Brain microvascular endothelial cell (primary cell): ENCODE measurements at regions not wholly inside any gene's neighbourhood (a gene's known extent, or its start where the extent isn't known, plus 50 kb on each side); places are given as distances from the start of the nearest gene placed in this dataset.
A peak's percentile ranks its signal among the peaks of the same experiment; 100 is the strongest.

Source experiments
- DNase-seq: peaks from one replicate; pipeline ENCODE4 v3.0.0-alpha.2; 2020
- H3K27ac ChIP-seq: fragments of 250-450 bp; sonication (Bioruptor Pico); 2 replicates; pipeline ENCODE4 v1.5.1; 2020; ENCODE audit warnings: mild to moderate bottlenecking, moderate library complexity
- H3K27me3 ChIP-seq: fragments of 250-450 bp; sonication (Bioruptor Pico); replicated peaks from 2 replicates; pipeline ENCODE4 v1.5.1; 2020; ENCODE audit warnings: mild to moderate bottlenecking
- H3K36me3 ChIP-seq: fragments of 250-450 bp; sonication (Bioruptor Pico); replicated peaks from 2 replicates; pipeline ENCODE4 v1.5.1; 2020; ENCODE audit warnings: mild to moderate bottlenecking
- H3K4me3 ChIP-seq: 2 replicates; pipeline ENCODE4 v1.5.1; 2011; ENCODE audit warnings: low read depth, mild to moderate bottlenecking, control low read depth, low read length, moderate library complexity
- in situ Hi-C: cut with HindIII; loops from 2 replicates; pipeline ENCODE4 v1.10.0; 2017; ENCODE audit warnings: low sequenced_read_pairs, low pct_ligation_motif_present
- TF ChIP-seq, protein P1 (sequence below): IDR thresholded peaks from 2 replicates; pipeline ENCODE4 v1.5.1; 2011; ENCODE audit warnings: low read depth, mild to moderate bottlenecking, moderate library complexity, low read length, control low read depth, inconsistent platforms; ENCODE audit errors: missing control alignments

DNA sequence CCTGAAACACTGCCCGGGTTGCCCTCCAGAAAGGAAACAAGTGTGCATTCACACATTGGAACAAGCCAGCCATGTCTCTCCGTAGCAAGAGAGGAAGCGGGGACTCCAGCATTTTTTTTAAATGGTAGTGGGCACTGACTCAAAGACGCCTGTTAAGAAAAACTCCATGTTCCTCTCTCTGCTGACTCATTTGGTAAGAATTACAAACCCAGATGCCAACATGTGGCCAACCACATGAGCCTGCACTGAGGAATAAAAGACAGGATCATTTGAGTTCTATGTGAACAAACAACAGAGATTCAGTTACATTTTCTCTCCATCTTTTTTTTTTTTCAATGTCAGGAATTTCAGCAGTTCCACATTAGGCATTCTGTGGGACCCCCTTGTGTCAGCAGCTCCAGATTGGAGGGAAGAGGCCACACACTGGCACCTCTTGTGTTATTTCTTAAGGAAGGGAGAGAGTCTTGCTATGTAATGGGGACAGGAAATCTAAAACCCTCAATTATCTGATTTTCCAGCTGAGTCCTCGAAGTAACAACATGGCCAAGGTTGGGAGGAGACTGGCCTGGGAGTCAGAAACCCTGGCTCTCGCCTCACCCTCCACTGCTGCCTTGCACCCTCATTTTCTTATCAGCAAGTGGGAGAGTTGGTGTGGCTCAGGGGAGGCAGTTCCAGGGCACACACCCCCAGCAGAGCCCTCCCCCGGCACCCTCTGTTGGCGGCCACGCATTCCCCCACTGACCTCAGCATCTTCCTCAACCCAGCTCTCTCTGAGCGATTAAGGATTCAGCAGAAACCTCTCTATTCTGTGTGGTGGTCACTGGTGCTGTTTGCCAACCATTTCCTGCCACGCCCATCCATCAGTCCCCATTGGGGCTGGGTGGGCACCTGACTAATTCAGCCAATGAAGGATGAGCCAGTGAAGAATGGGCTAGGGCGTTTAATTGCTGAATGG, 173.0 kb downstream of the FOXL1 start:
- peak; percentile 43 for DNase-seq
- in situ Hi-C loops: loop anchor here (25.0 kb wide), 1 partner anchor 164 kb away; the partner anchor contains the start of gene FOXL1
- TF ChIP-seq, protein P1, sequence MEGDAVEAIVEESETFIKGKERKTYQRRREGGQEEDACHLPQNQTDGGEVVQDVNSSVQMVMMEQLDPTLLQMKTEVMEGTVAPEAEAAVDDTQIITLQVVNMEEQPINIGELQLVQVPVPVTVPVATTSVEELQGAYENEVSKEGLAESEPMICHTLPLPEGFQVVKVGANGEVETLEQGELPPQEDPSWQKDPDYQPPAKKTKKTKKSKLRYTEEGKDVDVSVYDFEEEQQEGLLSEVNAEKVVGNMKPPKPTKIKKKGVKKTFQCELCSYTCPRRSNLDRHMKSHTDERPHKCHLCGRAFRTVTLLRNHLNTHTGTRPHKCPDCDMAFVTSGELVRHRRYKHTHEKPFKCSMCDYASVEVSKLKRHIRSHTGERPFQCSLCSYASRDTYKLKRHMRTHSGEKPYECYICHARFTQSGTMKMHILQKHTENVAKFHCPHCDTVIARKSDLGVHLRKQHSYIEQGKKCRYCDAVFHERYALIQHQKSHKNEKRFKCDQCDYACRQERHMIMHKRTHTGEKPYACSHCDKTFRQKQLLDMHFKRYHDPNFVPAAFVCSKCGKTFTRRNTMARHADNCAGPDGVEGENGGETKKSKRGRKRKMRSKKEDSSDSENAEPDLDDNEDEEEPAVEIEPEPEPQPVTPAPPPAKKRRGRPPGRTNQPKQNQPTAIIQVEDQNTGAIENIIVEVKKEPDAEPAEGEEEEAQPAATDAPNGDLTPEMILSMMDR: peak; percentile 18
- Histone ChIP-seq H3K4me3 (no peak overlapping the region), H3K36me3 (no peaks in the 10 kb centered on the region), H3K27ac (no peak overlapping the region), H3K27me3 (no peaks in the 10 kb centered on the region)

DNA sequence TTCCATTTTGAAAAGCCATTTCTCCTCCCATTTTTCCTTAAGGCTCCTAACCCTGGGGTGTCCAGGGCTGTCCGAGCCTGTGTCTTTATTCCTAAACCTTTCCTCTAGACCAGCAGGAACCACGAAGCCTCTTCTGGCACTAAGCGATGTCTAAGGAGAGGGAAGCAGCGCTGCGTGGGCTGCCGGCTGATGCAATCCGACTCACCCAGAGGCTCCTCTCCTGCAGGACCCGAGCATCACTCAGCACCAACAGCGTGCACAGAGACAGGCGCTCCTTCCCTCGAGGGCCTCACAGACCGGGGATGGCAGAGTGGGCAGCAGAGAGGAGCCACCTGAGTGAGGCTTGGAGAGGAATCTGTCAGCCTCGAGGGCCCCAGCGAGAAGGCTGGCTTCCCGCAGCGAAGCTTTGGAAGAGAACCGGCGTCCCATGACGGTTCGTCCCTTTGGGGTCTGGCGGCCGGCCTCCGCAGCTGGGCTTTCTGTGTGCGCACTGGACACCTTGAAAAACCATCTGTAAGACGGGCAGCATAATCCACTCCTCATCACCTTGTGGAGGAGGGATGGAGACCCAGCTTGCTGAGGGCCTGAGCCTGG, 174.3 kb downstream of the FOXL1 start:
- no peaks in the 10 kb centered on the region for H3K27me3 ChIP-seq
- no peak overlapping the region for H3K27ac ChIP-seq
- in situ Hi-C loops: loop anchor here (25.0 kb wide), 1 partner anchor 165 kb away; the partner anchor contains the start of gene FOXL1
- H3K36me3 ChIP-seq: no peaks in the 10 kb centered on the region
- TF ChIP-seq, protein P1: no peak
- no peak overlapping the region for H3K4me3 ChIP-seq
- no peak for DNase-seq

DNA sequence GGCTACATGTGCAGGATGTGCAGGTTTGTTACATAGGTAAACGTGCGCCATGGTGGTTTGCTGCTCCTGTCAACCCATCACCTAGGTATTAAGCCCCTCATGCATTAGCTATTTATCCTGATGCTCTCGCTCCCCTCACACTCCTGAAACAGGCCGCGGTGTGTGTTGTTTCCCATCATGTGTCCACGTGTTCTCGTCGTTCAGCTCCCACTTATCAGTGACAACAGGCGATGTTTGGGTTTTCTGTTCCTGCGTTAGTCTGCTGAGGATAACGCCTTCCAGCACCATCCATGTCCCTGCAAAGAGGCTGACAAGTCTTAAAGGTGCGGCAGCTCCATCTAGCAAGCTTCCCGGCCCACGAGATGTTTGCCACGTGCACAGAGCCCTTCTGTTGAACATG, 175.1 kb downstream of the FOXL1 start:
- TF ChIP-seq, protein P1: no peak
- no peak for DNase-seq
- Histone ChIP-seq H3K4me3 (no peak overlapping the region), H3K27ac (no peak overlapping the region), H3K27me3 (no peaks in the 10 kb centered on the region), H3K36me3 (no peaks in the 10 kb centered on the region)
- in situ Hi-C loops: loop anchor here (25.0 kb wide), 1 partner anchor 166 kb away; the partner anchor contains the start of gene FOXL1

DNA sequence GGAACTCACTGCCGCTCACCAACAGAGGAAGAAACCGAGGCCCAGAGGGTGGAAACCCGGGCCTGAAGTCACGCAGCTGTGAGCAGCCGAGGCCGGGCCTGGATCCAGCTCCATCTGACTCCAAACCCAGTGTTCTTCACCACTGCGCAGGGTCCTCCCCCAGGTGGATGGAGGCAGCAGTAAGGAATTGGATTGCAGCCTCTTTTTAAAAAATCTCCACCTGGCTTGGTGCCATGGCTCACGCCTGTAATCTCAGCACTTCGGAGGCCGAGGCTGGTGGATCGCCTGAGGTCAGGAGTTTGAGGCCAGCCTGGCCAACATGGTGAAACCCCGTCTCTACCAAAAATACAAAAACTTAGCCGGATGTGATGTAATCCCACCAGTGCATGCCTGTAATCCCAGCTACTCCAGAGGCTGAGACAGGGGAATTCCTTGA, 177.2 kb downstream of the FOXL1 start:
- Histone ChIP-seq H3K4me3 (no peak overlapping the region), H3K36me3 (no peaks in the 10 kb centered on the region), H3K27me3 (no peaks in the 10 kb centered on the region), H3K27ac (no peak overlapping the region)
- in situ Hi-C loops: loop anchor here (25.0 kb wide), 1 partner anchor 168 kb away; the partner anchor contains the start of gene FOXL1
- TF ChIP-seq, protein P1: no peak
- no peak for DNase-seq

DNA sequence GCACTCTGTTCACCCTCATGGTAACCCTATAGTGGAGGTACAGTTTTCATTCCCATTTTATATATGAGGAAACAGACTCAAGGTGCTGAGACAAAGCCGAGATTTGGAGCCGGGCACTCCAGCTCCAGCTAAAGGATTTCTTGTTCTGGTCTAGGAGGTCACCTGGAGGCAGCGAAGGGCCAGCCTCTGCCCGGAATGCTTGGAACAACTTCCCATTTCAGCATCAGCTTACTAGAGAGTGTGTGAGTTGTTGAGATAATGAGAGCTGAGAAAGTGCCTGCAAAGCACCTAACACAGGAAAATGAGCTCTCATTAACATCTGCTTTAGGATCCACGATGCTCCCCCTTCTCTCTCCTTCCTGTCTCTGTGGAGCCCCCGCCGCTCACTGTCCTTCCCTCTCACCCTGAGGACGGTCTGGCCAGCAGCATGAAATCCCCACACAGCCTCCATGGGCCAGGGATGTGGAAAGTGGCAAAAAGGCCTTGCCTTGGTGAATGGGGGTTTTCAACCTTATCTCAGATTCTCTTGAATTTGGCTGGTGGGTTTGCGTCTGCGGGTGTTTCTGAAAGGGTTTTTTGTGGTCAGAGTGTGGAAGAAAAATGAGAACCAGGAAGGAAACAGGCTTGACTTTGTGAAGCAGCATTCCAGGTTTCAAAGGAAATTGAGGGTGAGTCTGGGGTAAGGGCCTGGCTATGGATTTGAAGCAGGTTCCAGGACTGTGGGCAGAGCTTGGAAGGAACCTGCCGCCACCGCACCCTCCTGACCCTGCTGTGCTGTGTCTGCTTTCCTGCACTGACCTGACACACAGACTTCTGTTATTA, 178.7 kb downstream of the FOXL1 start:
- Histone ChIP-seq H3K27ac (no peak overlapping the region), H3K27me3 (no peaks in the 10 kb centered on the region), H3K36me3 (no peaks in the 10 kb centered on the region), H3K4me3 (no peak overlapping the region)
- DNase-seq: no peak
- in situ Hi-C loops: loop anchor here (25.0 kb wide), 1 partner anchor 170 kb away; the partner anchor contains the start of gene FOXL1
- TF ChIP-seq, protein P1: no peak
